Lung microvascular endothelial cell (primary cell): ENCODE measurements at regions not wholly inside any gene's neighbourhood (a gene's known extent, or its start where the extent isn't known, plus 50 kb on each side); places are given as distances from the start of the nearest gene placed in this dataset.
"Not testable (repeated sequence)": the region's sequence is repeated elsewhere in the genome, so short reads cannot be mapped to it uniquely, and the experiment has no call there.

Experiments
- DNase-seq, 2 donors: peaks; one replicate each; pipeline versions ENCODE4 v3.0.0 to v3.0.0-alpha.2; 2010; ENCODE audit warnings: low read depth in 2 of 2

- DNase-seq = peak; percentile 81 to 90
These were observed 1099.4 kb downstream of the TSPY10 start for GRCh38 chrY:10627116-10627515.

- DNase-seq = not testable (repeated sequence)
These were observed 1121.1 kb downstream of the TSPY10 start for GRCh38 chrY:10648813-10649212.

- not testable (repeated sequence) for DNase-seq
These were observed 1129.4 kb downstream of the TSPY10 start for GRCh38 chrY:10657120-10657519.

- peak in 1 of 2 donors; percentile 20 for DNase-seq
These were observed 1139.1 kb downstream of the TSPY10 start for GRCh38 chrY:10666785-10667184.

- no peak for DNase-seq
These were observed 1158.7 kb downstream of the TSPY10 start for GRCh38 chrY:10686414-10686813.
